ENCODE measurements at regions not wholly inside any gene's neighbourhood (a gene's known extent, or its start where the extent isn't known, plus 50 kb on each side); places are given as distances from the start of the nearest gene placed in this dataset.
A peak's percentile ranks its signal among the peaks of the same experiment; 100 is the strongest.

- H3K4me1 ChIP-seq (ENCODE audit: control insufficient read depth, insufficient read depth, low read length, poor library complexity, severe bottlenecking): no peaks in the 10 kb centered on the region
- Mint-ChIP-seq H3K4me3 (peak overlapping the region in 1 of 4 donors; percentile 18), H3K27me3 (no peaks in the 10 kb centered on the region), H3K36me3 (no peaks in the 10 kb centered on the region), H3K9me3 (peaks cover 0 to 4% (median 1%) of the 10 kb centered on the region in 7 donors), H3K27ac (no peak overlapping the region), H3K4me1 (no peaks in the 10 kb centered on the region)
- no peaks in the 10 kb centered on the region for H3K36me3 ChIP-seq (ENCODE audit: control insufficient read depth, insufficient read depth, low read length)
- H3K4me3 ChIP-seq (ENCODE audit: low read depth, low read length): no peak overlapping the region
- DNase-seq: no peak
- no peak for ATAC-seq (ENCODE audit: low read depth in 2 of 2)
- H3K27ac ChIP-seq (ENCODE audit: insufficient read depth, low read length, poor library complexity, severe bottlenecking): no peak overlapping the region
- H3K9me3 ChIP-seq (ENCODE audit: control insufficient read depth in 2 of 2, low read length in 2 of 2): no peaks in the 10 kb centered on the region
- no peaks in the 10 kb centered on the region for H3K27me3 ChIP-seq (ENCODE audit: control insufficient read depth, insufficient read depth, low read length)
Observed at GRCh38 chr3:137930976-137931375, 79.0 kb upstream of the CLDN18 start.

- ATAC-seq (ENCODE audit: low read depth in 2 of 2): no peak
Observed at GRCh38 chr3:137938876-137939275, 71.1 kb upstream of the CLDN18 start.

GRCh38 chr3:137944593-137944992 lies 65.4 kb upstream of the CLDN18 start:
- no peaks in the 10 kb centered on the region for H3K27me3 Mint-ChIP-seq
- no peak for ATAC-seq (ENCODE audit: low read depth in 2 of 2)
- H3K4me3 Mint-ChIP-seq: no peak overlapping the region
- no peak overlapping the region for H3K4me3 ChIP-seq (ENCODE audit: low read depth, low read length)
- no peak overlapping the region for H3K27ac ChIP-seq (ENCODE audit: insufficient read depth, low read length, poor library complexity, severe bottlenecking)
- H3K36me3 ChIP-seq (ENCODE audit: control insufficient read depth, insufficient read depth, low read length): no peaks in the 10 kb centered on the region
- no peaks in the 10 kb centered on the region for H3K4me1 ChIP-seq (ENCODE audit: control insufficient read depth, insufficient read depth, low read length, poor library complexity, severe bottlenecking)
- H3K27me3 ChIP-seq (ENCODE audit: control insufficient read depth, insufficient read depth, low read length): no peaks in the 10 kb centered on the region
- no peaks in the 10 kb centered on the region for H3K9me3 ChIP-seq (ENCODE audit: control insufficient read depth in 2 of 2, low read length in 2 of 2)
- no peak overlapping the region for H3K27ac Mint-ChIP-seq
- no peaks in the 10 kb centered on the region for H3K4me1 Mint-ChIP-seq
- no peak for DNase-seq
- H3K9me3 Mint-ChIP-seq: no peaks in the 10 kb centered on the region
- no peaks in the 10 kb centered on the region for H3K36me3 Mint-ChIP-seq

More at GRCh38 chr3:137938876-137939275, 71.1 kb upstream of the CLDN18 start:
- H3K27ac Mint-ChIP-seq: peak overlapping the region in 1 of 3 donors; percentile 58
- H3K4me1 Mint-ChIP-seq: no peaks in the 10 kb centered on the region
- no peak overlapping the region for H3K4me3 ChIP-seq (ENCODE audit: low read depth, low read length)
- H3K4me3 Mint-ChIP-seq: no peak overlapping the region
- no peaks in the 10 kb centered on the region for H3K4me1 ChIP-seq (ENCODE audit: control insufficient read depth, insufficient read depth, low read length, poor library complexity, severe bottlenecking)
- no peaks in the 10 kb centered on the region for H3K36me3 Mint-ChIP-seq
- no peaks in the 10 kb centered on the region for H3K27me3 Mint-ChIP-seq
- H3K27ac ChIP-seq (ENCODE audit: insufficient read depth, low read length, poor library complexity, severe bottlenecking): no peak overlapping the region
- peaks cover 0 to 8% (median 0%) of the 10 kb centered on the region in 7 donors for H3K9me3 Mint-ChIP-seq
- H3K27me3 ChIP-seq (ENCODE audit: control insufficient read depth, insufficient read depth, low read length): no peaks in the 10 kb centered on the region
- H3K36me3 ChIP-seq (ENCODE audit: control insufficient read depth, insufficient read depth, low read length): no peaks in the 10 kb centered on the region
- no peaks in the 10 kb centered on the region for H3K9me3 ChIP-seq (ENCODE audit: control insufficient read depth in 2 of 2, low read length in 2 of 2)
- no peak for DNase-seq

GRCh38 chr3:137946356-137946973 lies 63.5 kb upstream of the CLDN18 start:
- Histone ChIP-seq H3K4me1 (ENCODE audit: control insufficient read depth, insufficient read depth, low read length, poor library complexity, severe bottlenecking) (no peaks in the 10 kb centered on the region), H3K27ac (ENCODE audit: insufficient read depth, low read length, poor library complexity, severe bottlenecking) (no peak overlapping the region), H3K36me3 (ENCODE audit: control insufficient read depth, insufficient read depth, low read length) (no peaks in the 10 kb centered on the region), H3K4me3 (ENCODE audit: low read depth, low read length) (no peak overlapping the region), H3K27me3 (ENCODE audit: control insufficient read depth, insufficient read depth, low read length) (no peaks in the 10 kb centered on the region), H3K9me3 (ENCODE audit: control insufficient read depth in 2 of 2, low read length in 2 of 2) (no peaks in the 10 kb centered on the region)
- ATAC-seq (ENCODE audit: low read depth in 2 of 2) (no peak), DNase-seq (peak in 2 of 3 donors; percentile 32 to 72)
- Mint-ChIP-seq H3K4me1 (no peaks in the 10 kb centered on the region), H3K27me3 (no peaks in the 10 kb centered on the region), H3K27ac (no peak overlapping the region), H3K36me3 (no peaks in the 10 kb centered on the region), H3K9me3 (no peaks in the 10 kb centered on the region), H3K4me3 (no peak overlapping the region)

GRCh38 chr3:137947117-137947516 lies 62.8 kb upstream of the CLDN18 start:
- Histone ChIP-seq H3K27ac (ENCODE audit: insufficient read depth, low read length, poor library complexity, severe bottlenecking) (no peak overlapping the region), H3K4me3 (ENCODE audit: low read depth, low read length) (no peak overlapping the region), H3K9me3 (ENCODE audit: control insufficient read depth in 2 of 2, low read length in 2 of 2) (no peaks in the 10 kb centered on the region), H3K4me1 (ENCODE audit: control insufficient read depth, insufficient read depth, low read length, poor library complexity, severe bottlenecking) (no peaks in the 10 kb centered on the region), H3K36me3 (ENCODE audit: control insufficient read depth, insufficient read depth, low read length) (no peaks in the 10 kb centered on the region), H3K27me3 (ENCODE audit: control insufficient read depth, insufficient read depth, low read length) (no peaks in the 10 kb centered on the region)
- Mint-ChIP-seq H3K4me1 (no peaks in the 10 kb centered on the region), H3K36me3 (no peaks in the 10 kb centered on the region), H3K9me3 (peaks cover 0 to 3% (median 0%) of the 10 kb centered on the region in 7 donors), H3K27me3 (no peaks in the 10 kb centered on the region), H3K4me3 (no peak overlapping the region), H3K27ac (no peak overlapping the region)
- DNase-seq: no peak
- ATAC-seq (ENCODE audit: low read depth in 2 of 2): no peak

- Histone ChIP-seq H3K27me3 (ENCODE audit: control insufficient read depth, insufficient read depth, low read length) (no peaks in the 10 kb centered on the region), H3K36me3 (ENCODE audit: control insufficient read depth, insufficient read depth, low read length) (no peaks in the 10 kb centered on the region), H3K9me3 (ENCODE audit: control insufficient read depth in 2 of 2, low read length in 2 of 2) (no peaks in the 10 kb centered on the region), H3K4me1 (ENCODE audit: control insufficient read depth, insufficient read depth, low read length, poor library complexity, severe bottlenecking) (no peaks in the 10 kb centered on the region), H3K27ac (ENCODE audit: insufficient read depth, low read length, poor library complexity, severe bottlenecking) (no peak overlapping the region), H3K4me3 (ENCODE audit: low read depth, low read length) (no peak overlapping the region)
- ATAC-seq (ENCODE audit: low read depth in 2 of 2): no peak
- Mint-ChIP-seq H3K4me3 (no peak overlapping the region), H3K4me1 (no peaks in the 10 kb centered on the region), H3K27ac (no peak overlapping the region), H3K27me3 (no peaks in the 10 kb centered on the region), H3K9me3 (peaks cover 0 to 6% (median 0%) of the 10 kb centered on the region in 7 donors), H3K36me3 (no peaks in the 10 kb centered on the region)
- no peak for DNase-seq
Observed at GRCh38 chr3:137948400-137949072, 61.4 kb upstream of the CLDN18 start.

- Histone ChIP-seq H3K36me3 (ENCODE audit: control insufficient read depth, insufficient read depth, low read length) (no peaks in the 10 kb centered on the region), H3K27me3 (ENCODE audit: control insufficient read depth, insufficient read depth, low read length) (no peaks in the 10 kb centered on the region), H3K4me1 (ENCODE audit: control insufficient read depth, insufficient read depth, low read length, poor library complexity, severe bottlenecking) (no peaks in the 10 kb centered on the region), H3K4me3 (ENCODE audit: low read depth, low read length) (no peak overlapping the region), H3K27ac (ENCODE audit: insufficient read depth, low read length, poor library complexity, severe bottlenecking) (no peak overlapping the region), H3K9me3 (ENCODE audit: control insufficient read depth in 2 of 2, low read length in 2 of 2) (no peaks in the 10 kb centered on the region)
- ATAC-seq (ENCODE audit: low read depth in 2 of 2): no peak
- no peak overlapping the region for H3K27ac Mint-ChIP-seq
- no peaks in the 10 kb centered on the region for H3K36me3 Mint-ChIP-seq
- H3K4me3 Mint-ChIP-seq: no peak overlapping the region
- no peaks in the 10 kb centered on the region for H3K4me1 Mint-ChIP-seq
- DNase-seq: no peak
- H3K9me3 Mint-ChIP-seq: peaks cover 0 to 8% (median 4%) of the 10 kb centered on the region in 7 donors
- peaks cover 11% of the 10 kb centered on the region for H3K27me3 Mint-ChIP-seq
Observed at GRCh38 chr3:137958636-137959035, 51.3 kb upstream of the CLDN18 start.

Measured in CD4-positive, CD25-positive, alpha-beta regulatory T cell (primary cell).